Stimulated activated CD8-positive, alpha-beta memory T cell treated with anti-CD3 and anti-CD28 coated beads, Interleukin-7, amount 100 ng/mL, for 48 hours (primary cell): ENCODE measurements at regions not wholly inside any gene's neighbourhood (a gene's known extent, or its start where the extent isn't known, plus 50 kb on each side); places are given as distances from the start of the nearest gene placed in this dataset.
"Not testable (repeated sequence)": the region's sequence is repeated elsewhere in the genome, so short reads cannot be mapped to it uniquely, and the experiment has no call there.

Source experiments
- DNase-seq, 2 donors: peaks; one replicate each; pipeline ENCODE4 v3.0.0-alpha.2; 2020; ENCODE audit warnings: low read depth in 1 of 2; ENCODE audit errors: extremely low read depth in 1 of 2

DNA sequence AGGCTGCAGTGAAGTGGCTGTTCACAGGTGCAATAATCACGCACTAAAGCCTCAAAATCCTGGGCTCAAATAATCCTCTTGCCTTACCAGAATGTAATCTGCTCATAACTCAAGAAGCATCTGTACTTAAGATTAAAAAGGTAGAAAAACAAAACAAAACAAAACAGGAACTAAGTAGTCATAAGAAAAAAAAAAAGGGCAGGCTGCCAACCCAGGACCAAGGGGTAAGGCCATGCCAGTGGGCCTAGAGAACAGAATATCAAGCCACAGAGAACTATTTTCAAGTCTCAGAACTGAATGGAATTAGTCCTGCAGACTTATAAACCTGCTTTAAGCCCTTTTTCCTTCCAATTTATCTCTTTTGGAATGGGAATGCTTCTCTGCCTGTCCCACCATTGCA is 64.8 kb upstream of the TBC1D3K start:
- DNase-seq = no peak

DNA sequence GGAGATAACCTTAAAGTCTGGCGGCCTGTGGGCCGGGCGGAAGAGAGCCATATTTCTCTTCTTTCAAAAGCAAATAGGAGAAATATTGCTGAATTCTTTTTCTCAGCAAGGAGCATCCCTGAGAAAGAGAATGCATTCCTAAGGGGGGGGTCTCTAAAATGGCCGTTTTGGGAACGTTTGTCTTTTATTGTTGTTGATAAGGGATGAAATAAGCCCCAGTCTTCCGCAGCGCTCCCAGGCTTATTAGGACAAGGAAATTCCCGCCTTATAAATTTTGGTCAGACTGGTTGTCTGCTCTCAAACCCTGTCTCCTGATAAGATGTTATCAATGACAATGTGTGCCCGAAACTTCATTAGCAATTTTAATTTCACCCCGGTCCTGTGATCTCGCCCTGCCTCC is 65.8 kb upstream of the TBC1D3K start:
- DNase-seq = not testable (repeated sequence)

DNA sequence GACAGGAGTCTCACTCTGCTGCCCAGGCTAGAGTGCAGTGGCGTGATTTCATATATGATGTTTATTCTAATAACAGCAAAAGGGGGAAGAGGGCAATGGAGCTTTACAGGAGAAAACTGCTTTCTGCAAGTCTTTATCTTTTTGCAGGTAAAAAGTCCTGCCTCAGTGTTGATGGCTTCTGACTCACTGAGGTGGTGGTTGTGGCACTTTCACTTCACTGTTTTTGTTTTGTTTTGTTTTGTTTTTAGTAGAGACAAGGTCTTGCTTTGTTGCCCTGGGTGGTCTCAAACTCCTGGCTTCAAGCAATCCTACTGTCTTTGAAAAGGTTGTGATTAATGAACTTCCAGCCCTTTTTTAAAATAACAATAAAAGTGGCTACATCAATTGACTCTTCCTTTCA is 68.0 kb upstream of the TBC1D3K start:
- DNase-seq = no peak

DNA sequence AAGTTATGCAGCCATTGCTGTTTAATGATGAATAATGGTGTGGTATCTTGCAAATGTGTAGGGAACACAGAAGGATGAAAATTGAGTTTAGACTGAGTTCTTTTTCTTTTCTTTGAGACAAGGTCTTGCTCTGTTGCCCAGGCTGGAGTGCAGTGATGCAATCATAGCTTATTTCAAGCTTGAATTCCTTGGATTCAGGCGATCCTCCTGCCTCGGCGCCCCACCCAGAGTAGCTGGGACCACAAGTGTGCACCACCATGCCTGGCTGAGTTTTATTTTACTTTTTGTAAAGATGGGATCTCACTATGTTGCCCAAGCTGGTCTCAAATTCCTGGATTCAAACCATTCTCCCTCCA is 74.6 kb upstream of the TBC1D3K start:
- no peak for DNase-seq

DNA sequence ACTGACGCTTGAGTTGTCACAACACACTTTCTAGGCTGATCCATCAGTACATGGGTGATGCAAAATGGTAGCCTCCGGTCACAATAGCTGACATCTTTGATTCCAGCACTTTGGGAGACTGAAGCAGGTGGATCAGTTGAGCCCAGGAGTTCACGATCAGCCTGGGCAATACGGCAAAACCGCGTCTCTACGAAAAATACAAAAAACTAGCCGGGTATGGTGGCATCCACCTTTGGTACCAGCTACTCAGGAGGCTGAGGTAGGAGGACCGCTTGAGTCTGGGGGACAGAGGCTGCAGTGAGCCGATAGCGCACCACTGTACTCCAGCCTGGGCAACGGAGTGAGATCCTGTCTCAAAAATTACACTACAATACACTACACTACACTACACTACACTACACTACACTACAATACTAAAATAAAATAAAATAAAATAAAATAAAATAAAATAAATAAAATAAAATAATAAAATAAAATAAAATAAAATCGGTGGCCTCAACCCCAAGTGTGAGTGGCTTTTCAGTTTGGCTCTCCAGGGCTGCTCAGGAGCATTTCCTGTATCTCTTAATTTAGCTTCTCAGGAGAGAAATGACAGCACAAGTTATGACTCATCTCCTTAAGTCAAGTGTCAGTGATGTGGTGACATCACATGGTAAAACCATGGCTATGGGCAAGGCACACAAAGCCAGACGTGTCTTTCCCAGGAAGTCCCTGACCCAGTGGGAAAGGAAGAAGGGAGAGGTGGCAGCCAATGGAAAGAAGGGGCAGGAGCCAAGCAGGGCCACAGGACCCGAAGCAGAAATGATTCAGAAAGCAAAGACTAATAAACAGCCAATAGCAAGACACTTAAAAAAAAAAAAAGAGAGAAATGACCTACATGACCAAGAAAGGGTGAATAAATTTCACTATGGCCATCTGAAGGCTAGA is 75.3 kb upstream of the TBC1D3K start:
- peak in 1 of 2 donors; percentile 23 for DNase-seq

DNA sequence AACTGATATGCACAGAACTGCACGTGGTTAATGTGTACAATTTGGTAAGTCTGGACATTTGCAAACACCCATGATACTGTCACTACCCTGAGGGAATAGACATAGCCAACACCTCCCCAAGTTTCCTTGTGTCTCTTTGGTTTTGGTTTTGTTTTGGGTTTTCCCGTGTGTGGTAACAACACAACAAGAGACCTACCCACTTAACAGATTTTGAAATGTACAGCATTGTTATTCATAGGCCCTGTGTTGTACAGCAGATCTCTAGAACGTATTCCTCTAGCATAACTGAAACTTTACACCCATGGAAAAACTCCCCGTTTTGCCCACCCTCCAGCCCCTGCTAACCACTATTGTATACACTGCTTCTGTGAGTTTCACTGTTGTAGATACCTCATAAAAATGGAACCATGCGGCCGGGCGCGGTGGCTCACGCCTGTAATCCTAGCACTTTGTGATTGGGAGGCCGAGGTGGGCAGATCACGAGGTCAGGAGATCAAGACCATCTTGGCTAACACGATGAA is 76.3 kb upstream of the TBC1D3K start:
- DNase-seq = no peak

DNA sequence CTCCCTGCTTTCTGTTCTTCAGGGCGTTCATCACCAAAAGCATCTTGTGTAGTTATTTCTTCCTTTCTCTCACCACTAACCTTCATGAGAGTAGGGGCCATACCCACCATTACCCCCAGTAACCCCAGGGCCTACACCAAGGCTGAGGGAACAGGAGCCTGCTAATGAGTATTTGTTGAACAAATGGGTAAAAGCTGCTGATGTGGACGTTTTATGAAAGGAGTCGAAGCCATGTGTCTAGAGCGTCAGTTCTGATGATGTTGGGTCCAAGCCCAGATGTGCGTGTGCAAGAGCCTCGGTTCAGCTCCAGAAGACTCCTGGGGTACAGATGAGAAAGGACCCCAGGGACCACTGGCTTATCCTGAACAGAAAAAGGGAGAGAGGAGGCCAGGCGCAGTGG is 77.1 kb upstream of the TBC1D3K start:
- no peak for DNase-seq

DNA sequence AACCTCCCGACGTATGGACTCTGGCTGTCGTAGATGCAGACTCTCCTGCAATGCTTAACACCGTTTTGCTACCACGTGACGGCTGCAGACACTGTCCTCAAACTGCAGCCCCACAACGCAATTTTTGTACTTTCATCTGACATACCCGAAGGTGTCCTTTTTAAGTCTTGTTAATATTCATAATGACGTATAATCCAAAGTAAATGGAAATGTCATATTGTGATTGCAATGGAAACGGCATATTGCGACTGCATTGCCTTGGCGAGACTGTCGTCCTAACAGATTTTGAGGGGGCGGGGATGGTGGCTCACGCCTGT is 79.3 kb upstream of the TBC1D3K start:
- no peak for DNase-seq

DNA sequence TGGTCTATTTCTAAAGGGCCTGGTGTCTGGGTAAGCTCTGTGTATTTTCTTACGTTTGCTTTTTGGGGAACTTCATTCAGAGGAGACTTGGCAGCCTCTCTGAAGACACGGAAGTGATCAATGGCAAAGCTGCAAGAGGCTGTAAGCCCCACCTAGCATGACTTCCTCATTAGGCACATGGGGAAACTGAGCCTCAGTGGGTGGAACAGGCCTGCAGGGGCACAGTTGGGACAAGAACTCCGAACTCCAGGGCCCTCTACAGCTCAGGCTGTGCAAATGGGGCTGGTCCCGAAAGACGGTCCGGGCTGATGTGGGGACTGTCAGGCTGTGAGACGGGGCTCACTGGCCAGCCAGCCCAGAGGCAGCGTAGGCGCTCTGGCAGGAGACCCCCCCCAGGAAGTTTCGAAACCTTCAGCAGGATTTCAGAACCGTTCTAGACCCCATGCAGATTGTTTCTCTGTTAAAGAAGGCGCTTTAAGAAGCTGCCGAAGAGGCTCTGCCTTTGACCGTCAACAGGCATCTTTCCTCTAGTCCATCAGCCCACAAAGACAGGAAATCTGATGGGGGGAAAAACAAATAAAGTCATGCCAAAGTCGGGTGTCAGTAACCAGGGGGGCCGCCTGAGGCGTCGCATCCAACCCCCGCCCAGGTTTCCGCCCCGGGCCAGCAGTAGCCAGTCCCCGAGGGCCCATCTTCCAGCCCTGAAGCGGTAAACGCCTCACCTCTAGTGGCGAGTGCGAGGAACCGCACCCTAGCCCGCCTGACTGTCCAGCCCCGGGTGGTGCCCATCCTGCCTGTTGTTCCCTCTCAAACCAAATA is 79.8 kb upstream of the TBC1D3K start:
- peak in 1 of 2 donors; percentile 43 for DNase-seq

DNA sequence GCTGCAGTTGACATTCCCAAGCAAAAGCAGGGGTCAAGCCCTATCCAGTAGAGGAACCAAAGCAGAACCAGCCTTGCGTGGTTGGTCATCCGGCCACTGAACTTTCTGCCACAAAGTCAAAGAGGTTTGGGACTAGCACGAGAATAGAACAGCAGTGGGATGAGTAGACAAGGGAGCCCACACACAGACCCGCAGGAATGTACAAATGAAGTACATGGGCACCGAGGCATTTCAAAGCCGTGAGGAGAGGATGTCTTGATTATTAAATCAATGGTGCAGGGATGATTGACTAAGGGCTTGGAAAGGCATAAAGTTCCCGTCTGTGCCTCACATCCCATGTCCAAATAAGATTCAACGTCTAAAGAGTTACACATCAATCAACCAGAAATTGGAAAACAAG is 81.8 kb upstream of the TBC1D3K start:
- no peak for DNase-seq

DNA sequence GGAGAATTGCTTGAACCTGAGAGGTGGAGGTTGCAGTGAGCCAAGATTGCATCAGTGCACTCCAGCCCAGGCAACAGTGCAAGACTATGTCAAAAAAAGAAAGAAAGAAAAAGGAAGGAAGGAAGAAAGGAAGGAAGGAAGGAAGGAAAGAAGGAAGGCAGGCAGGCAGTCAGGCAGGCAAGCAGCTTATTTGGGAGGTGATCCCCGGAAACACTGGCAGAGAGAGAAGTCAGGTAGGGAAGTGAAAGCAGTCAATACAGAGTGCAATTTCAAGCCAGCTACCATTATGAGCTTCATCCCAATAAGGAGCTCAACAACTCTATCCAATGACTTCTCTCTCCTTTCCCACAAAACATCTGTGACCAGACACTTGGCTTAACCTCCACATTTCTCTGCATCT is 83.0 kb upstream of the TBC1D3K start:
- no peak for DNase-seq

DNA sequence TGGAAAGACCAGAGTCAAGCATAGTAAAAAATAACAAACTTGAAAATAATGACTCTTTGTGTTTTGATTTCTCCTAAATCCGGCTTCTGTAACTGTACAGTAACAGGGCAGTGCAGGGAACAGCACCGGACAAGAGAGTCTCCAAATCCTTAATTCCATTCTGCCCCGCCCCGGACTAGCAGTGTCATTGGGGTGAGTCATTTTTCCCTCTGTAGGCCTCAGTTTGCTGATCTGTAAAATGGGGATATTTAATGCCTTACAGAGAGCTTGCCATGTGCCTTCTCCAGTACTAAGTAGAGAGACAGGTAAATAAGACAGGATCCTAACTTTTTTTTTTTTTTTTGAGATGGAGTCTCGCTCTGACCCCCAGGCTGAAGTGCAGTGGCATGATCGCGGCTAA is 83.6 kb upstream of the TBC1D3K start:
- no peak for DNase-seq

DNA sequence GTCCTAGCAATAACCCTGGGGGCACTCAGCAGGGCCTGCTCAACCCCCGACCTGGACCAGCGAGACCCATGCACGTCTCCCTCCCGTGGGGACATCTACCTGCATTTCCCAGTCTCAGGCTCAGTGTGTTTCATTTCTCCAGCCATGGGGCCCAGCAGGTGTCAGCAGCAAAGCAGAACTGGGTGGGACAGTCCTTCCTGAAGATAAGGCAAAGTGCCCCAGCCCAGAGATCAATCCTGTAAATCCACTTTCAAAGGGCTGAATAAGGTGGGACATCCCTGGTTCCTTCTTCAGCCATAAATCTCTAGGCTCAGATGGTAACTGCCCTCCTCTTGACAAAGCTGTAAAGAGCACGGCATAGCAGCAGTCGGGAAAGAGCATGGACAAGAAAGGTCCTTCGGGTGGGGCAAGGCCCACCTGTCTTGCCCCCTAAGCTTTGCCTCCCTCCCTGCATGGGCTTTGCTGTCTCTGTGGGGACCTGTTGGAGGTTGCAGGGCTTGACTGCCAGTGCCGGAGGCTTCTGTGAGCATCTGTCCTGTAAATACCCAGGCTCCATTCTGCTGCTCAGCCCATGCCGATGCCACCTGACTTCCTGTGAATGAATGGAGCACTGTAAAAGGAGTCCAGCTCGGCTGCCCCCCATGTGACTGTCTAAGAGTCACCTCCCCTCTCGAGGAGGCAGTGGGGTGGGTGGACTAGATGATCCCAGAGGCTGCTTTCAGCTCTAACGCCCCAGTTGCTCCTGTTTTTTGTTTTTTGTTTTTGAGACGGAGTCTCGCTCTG is 84.8 kb upstream of the TBC1D3K start:
- no peak for DNase-seq

DNA sequence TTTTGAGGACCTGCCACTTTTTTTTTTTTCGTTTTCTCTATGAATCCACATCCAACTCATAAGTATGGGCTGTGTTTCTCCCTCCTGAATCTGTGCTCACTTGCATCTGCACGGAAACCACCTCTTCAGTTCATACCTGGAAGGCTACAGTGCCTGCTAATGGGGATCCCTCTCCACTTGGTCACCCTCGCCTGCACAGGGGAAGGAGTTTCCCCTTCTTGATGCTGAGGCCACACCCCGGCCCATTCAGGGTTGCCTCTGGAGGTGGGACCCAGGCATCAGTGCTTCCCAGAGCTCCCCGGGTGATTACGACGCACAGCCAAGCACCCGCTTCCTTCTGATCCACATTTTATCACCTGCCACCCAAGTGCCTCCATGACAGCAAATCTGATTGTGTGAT is 85.9 kb upstream of the TBC1D3K start:
- no peak for DNase-seq

DNA sequence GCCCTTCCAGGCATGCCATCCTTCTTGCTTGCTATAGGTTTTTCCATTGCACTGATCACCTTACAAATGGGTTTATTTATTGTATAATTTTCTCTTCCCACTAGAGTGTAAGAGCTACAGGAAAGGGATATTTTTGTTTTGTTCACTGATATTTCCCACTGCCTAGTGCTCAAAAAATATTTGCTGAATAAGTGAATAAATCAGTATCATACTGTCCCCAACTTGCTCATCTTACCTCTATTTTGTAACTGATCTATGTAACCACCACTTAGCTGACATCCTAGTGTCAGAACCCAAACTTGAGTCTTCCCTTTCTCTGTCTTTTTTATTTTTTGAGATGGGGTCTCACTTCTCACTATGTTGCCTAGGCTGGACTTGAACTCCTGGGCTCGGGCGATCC is 87.6 kb upstream of the TBC1D3K start:
- no peak for DNase-seq

DNA sequence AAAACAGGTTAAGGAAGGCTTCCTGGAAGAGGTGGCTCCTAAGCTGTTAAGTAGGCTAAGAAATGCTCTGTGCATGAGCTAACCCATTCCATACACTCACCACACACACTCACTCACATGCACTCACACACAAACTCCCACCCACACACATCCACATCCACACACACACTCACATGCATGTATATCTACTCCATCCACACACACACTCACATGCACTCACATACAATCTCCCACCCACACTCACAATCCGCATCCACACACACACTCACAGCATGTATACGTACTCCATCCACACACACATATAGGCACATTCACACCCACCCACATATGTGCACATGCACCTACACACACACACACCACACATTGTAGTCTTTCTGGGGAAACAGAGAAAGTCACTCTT is 89.3 kb upstream of the HNF1B start:
- DNase-seq = no peak

DNA sequence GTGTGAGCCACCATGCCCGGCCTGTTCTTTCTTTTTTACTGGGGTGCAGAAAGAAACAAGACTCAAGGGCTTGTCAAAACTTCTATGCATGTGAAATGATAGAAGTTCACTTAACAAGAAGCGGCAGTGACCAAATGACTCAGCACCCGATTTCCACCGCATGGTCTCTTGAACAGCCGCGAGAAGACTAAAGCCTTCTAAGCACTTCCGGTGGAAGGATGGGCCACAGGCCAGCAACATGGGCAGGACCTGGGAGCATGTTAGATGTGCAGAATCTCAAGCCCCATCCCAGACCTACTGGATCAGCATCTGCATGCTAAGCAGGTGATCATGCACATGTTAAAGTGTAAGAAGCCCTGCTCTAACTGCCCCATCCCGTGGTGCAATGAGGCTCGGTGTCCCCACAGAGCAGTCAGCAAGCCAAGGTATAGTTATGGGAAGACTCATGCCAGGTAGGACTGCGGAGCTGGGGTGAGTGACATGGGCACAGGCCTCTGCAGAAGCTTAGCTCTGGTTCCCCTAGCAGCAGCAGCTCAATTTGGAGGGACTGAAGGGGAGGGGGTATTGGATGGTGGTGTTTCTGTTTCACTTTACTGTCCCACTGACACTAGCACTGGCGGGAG is 88.5 kb upstream of the HNF1B start:
- peak in 1 of 2 donors; percentile 21 for DNase-seq

DNA sequence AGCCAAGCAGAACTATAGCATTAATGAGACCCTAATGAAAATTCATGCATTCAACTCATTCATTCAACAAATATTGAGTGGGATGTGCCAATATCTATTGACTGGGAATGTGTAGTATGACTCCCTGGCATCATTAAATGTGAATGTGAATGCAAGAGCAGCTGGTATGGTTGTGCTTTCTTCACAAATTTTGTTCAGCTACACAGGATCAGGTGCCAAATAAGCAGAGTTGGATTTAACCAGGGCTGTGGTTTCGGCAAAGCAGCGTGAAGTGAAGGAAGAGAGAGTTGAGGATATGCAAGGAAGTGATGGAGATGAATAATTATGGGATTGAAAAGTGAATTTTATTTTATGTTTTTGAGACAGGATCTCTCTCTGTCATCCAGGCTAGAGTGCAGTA is 87.1 kb upstream of the HNF1B start:
- no peak for DNase-seq

DNA sequence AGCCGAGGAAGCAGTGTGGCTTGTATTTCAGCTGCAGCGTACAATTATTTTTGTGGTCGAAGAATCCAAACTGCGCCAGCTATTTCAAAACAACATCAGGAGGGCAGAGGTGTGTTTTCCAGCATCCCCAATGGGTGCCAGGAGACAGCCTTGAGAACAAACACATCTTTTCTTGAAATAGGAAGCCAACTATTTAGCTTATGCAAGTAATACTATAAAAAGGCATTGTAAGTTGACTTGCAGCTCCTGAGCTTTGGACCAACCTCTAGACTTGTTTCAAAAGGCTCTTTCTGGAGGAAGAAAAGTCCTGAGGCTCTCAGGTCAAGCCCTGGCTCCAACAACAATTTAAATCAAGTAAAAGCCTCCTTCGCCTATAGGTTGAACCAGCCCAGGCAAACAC is 86.6 kb upstream of the HNF1B start:
- DNase-seq = no peak

DNA sequence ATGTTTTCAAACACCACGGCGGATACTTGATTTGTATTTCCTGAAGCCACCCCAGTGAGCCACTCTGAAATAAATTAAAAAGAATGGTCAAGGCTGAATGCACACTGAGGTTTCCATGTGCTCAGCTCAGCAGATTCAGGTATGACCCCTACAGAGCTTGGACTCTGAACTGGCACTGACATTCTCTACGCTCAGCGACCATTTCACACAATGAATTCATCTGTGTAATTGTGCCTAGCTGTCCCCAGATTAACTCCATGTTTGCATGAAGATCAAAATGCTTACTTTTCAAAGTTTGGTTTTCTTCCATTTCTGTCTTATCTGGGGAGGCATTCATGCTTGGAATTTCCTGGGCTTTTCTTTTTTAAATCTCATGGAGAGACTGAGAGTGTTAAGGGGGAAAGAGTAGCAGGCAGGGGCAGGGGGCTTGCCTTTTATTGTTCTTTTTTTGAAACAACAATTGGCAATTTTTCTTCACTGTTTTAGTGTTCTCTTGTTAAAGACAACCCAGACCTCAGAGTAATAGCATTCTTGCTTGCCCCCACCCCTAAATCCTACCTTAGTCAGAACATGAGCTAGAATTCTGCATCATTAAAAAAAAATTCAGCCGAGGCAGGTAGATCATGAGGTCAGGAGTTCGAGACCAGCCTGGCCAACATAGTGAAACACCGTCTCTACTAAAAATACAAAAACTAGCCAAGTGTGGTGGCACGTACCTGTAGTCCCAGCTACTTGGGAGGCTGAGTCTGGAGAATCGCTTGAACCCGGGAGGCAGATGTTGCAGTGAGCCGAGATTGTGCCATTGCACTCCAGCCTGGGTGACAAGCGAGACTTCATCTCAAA is 85.5 kb upstream of the HNF1B start:
- no peak for DNase-seq
